WERI-Rb-1 (cell line): ENCODE measurements at regions not wholly inside any gene's neighbourhood (a gene's known extent, or its start where the extent isn't known, plus 50 kb on each side); places are given as distances from the start of the nearest gene placed in this dataset.

Experiments used
- DNase-seq: peaks from one replicate; pipeline ENCODE4 v3.0.0-alpha.2; 2020
- H3K27ac ChIP-seq: fragments of 250-450 bp; sonication (Bioruptor Pico); 2 replicates; pipeline ENCODE4 v1.5.1; 2020; ENCODE audit warnings: mild to moderate bottlenecking, moderate library complexity
- H3K27me3 ChIP-seq: fragments of 250-450 bp; sonication (Bioruptor Pico); 2 replicates; pipeline ENCODE4 v1.5.1; 2021; ENCODE audit warnings: mild to moderate bottlenecking, low read depth, moderate library complexity; ENCODE audit not compliant: insufficient read depth, severe bottlenecking
- H3K36me3 ChIP-seq: fragments of 250-450 bp; sonication (Bioruptor Pico); 2 replicates; pipeline ENCODE4 v1.5.1; 2020; ENCODE audit warnings: mild to moderate bottlenecking, moderate library complexity
- H3K4me3 ChIP-seq: 2 replicates; pipeline ENCODE4 v1.5.1; 2011; ENCODE audit warnings: low read depth, mild to moderate bottlenecking, control low read depth, low read length
- H3K9me3 ChIP-seq: fragments of 250-450 bp; sonication (Bioruptor Pico); 2 replicates; pipeline ENCODE4 v1.5.1; 2021; ENCODE audit warnings: mild to moderate bottlenecking, moderate library complexity; ENCODE audit not compliant: severe bottlenecking
- TF ChIP-seq, protein P1 (sequence below): IDR thresholded peaks from 2 replicates; pipeline ENCODE4 v1.5.1; 2011; ENCODE audit warnings: low read depth, mild to moderate bottlenecking, control low read depth, inconsistent platforms, low read length

DNA sequence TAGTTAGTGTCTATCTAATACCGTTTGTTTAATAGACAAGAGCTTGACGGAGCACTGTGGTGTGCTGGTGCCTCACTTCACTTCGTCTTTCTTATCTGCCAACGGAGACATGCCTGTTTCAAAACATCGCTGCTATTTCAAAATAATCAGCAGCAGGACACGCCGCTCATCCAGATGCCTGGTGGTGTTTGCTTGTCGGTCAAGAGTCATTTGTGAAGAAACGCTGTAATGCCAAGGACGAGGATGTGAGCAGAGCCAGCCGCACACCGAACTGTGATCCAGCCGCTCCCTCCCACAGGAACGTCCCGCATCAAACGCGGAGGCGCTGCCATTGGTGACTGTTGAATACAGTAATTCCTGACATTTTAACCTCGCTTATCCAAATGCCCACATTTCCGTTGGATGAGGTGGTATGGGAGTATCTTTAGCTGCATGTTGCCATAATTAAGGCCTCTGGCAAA is 432.4 kb downstream of the FBXO15 start:
- H3K27me3 ChIP-seq = no peaks in the 10 kb centered on the region
- TF ChIP-seq, protein P1, sequence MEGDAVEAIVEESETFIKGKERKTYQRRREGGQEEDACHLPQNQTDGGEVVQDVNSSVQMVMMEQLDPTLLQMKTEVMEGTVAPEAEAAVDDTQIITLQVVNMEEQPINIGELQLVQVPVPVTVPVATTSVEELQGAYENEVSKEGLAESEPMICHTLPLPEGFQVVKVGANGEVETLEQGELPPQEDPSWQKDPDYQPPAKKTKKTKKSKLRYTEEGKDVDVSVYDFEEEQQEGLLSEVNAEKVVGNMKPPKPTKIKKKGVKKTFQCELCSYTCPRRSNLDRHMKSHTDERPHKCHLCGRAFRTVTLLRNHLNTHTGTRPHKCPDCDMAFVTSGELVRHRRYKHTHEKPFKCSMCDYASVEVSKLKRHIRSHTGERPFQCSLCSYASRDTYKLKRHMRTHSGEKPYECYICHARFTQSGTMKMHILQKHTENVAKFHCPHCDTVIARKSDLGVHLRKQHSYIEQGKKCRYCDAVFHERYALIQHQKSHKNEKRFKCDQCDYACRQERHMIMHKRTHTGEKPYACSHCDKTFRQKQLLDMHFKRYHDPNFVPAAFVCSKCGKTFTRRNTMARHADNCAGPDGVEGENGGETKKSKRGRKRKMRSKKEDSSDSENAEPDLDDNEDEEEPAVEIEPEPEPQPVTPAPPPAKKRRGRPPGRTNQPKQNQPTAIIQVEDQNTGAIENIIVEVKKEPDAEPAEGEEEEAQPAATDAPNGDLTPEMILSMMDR = no peak
- no peak overlapping the region for H3K27ac ChIP-seq
- no peaks in the 10 kb centered on the region for H3K36me3 ChIP-seq
- H3K9me3 ChIP-seq = no peaks in the 10 kb centered on the region
- no peak for DNase-seq
- no peak overlapping the region for H3K4me3 ChIP-seq

DNA sequence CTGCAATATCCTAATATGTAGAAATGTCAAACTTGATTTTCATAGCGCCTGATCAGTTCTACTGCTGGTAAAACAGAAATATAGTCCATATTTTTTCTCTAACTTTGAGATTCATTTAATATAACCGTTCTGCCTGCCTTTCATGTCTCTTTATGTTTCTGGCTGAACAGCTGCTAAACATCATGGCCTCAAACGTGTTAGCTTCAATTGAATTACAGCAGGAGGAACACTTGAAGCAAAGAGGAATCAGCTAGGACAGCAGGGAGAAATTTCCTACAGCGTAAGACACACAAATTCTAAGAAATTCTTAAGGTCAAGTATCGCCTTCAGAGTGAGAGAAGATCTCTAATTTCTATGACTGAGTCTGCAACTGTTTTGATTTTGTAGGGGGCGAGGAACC is 433.2 kb downstream of the FBXO15 start:
- H3K27me3 ChIP-seq = no peaks in the 10 kb centered on the region
- H3K36me3 ChIP-seq = no peaks in the 10 kb centered on the region
- no peak overlapping the region for H3K4me3 ChIP-seq
- no peak overlapping the region for H3K27ac ChIP-seq
- no peak for DNase-seq
- TF ChIP-seq, protein P1 = no peak
- H3K9me3 ChIP-seq = no peaks in the 10 kb centered on the region

DNA sequence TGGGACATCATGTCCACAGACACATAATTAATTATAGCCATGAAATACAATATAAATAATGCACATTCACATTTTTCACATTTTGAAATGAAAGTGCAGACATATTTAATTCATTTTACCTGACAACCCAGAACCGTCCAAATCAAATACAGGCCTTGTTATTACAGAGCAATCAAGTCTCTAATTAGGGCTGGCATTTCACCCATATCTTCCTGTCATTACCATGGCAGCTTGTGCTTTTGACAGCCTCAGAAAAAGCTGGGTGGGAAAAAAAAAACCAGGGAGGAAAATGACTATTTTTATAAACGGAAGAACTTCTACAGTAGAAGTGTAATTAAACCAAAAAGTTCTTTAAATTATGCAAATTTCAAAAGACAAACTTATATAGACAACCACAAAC is 436.4 kb downstream of the FBXO15 start:
- TF ChIP-seq, protein P1 = no peak
- Histone ChIP-seq H3K27me3 (no peaks in the 10 kb centered on the region), H3K36me3 (no peaks in the 10 kb centered on the region), H3K9me3 (no peaks in the 10 kb centered on the region), H3K27ac (no peak overlapping the region), H3K4me3 (no peak overlapping the region)
- DNase-seq = no peak

DNA sequence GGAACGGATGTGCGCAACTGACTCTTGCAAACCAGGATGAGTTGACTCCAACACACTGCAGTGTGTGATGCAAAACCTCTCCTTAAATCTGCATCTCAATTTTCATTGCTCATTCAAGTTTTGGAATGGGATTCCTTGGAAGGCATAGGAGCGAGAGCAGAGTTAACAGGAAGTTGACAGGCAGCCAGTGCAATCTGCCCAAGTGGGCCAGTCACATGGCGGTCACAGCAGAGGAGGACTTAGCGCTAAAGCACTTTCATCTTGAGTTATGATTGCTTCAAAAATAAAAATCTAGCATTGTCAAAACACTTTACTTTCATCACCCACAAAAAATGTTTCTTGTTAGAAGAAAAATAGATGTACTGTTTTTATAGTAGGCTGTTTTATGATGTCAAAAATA is 439.0 kb downstream of the FBXO15 start:
- H3K27ac ChIP-seq = no peak overlapping the region
- DNase-seq = no peak
- H3K27me3 ChIP-seq = no peaks in the 10 kb centered on the region
- H3K4me3 ChIP-seq = no peak overlapping the region
- TF ChIP-seq, protein P1 = no peak
- no peaks in the 10 kb centered on the region for H3K36me3 ChIP-seq
- H3K9me3 ChIP-seq = peaks cover 4% of the 10 kb centered on the region

DNA sequence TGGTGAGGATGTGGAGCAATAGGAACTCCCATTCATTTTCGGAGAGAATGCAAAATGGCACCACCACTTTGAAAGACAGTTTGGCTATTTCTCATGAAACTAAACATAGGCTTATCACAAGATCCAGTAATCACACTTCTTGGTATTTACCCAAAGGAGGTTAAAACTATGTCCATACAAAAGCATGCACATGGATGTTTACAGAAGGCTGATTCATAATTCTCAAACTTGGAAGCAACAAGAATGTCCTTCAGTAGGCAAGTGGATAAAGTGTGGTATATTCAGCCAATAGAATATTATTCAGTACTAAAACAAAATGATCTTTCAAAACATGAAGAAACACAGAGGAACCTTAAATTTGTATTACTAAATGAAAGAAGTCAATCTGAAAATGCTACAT is 440.6 kb downstream of the FBXO15 start:
- no peak for DNase-seq
- Histone ChIP-seq H3K9me3 (peaks cover 4% of the 10 kb centered on the region), H3K36me3 (no peaks in the 10 kb centered on the region), H3K27me3 (no peaks in the 10 kb centered on the region), H3K27ac (no peak overlapping the region), H3K4me3 (no peak overlapping the region)
- TF ChIP-seq, protein P1 = no peak

DNA sequence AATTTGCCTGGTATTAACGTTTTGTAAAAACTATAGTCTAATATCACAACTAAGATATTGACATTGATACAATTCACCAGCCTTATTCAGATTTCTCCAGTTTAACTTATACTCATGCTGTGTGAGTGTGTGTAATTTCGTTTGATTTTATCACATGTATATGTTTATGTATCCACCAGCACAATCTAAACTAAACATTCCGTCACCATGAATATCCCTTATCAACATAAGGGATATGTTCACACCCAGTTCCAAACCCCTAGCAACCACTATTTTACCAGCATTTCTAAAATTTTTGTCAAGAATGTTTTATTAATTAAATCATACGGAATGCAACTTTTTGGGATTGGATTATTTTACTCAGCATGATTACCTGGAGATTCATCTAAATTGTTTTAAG is 450.3 kb downstream of the FBXO15 start:
- Histone ChIP-seq H3K36me3 (no peaks in the 10 kb centered on the region), H3K9me3 (peaks cover 5% of the 10 kb centered on the region), H3K4me3 (no peak overlapping the region), H3K27me3 (no peaks in the 10 kb centered on the region), H3K27ac (no peak overlapping the region)
- no peak for DNase-seq
- TF ChIP-seq, protein P1 = no peak
